Left renal pelvis (tissue), 4 donors: ENCODE measurements at regions not wholly inside any gene's neighbourhood (a gene's known extent, or its start where the extent isn't known, plus 50 kb on each side); places are given as distances from the start of the nearest gene placed in this dataset.

Experiments used
- DNase-seq, 4 donors: peaks; one replicate each; pipeline ENCODE4 v3.0.0-alpha.2; 2013; ENCODE audit warnings: low read depth in 4 of 4, low spot score in 3 of 4

GRCh38 chr12:75583355-75583754, 71.9 kb upstream of the KRR1 start:
- DNase-seq: no peak

GRCh38 chr12:75581515-75581914, 70.1 kb upstream of the KRR1 start:
- no peak for DNase-seq

GRCh38 chr12:75579552-75579951, 68.1 kb upstream of the KRR1 start:
- no peak for DNase-seq

GRCh38 chr12:75578546-75578945, 67.1 kb upstream of the KRR1 start:
- DNase-seq: no peak

- DNase-seq: no peak
These were observed 66.4 kb upstream of the KRR1 start for GRCh38 chr12:75577812-75578211.

- no peak for DNase-seq
These were observed 60.3 kb upstream of the KRR1 start for GRCh38 chr12:75571656-75572205.

- DNase-seq: no peak
These were observed 59.8 kb upstream of the KRR1 start for GRCh38 chr12:75571204-75571603.

- DNase-seq: no peak
These were observed 57.4 kb upstream of the KRR1 start for GRCh38 chr12:75568801-75569200.

GRCh38 chr12:75568393-75568792, 57.0 kb upstream of the KRR1 start:
- no peak for DNase-seq

GRCh38 chr12:75565795-75566194, 54.4 kb upstream of the KRR1 start:
- DNase-seq: no peak

- DNase-seq: no peak
These were observed 53.4 kb upstream of the KRR1 start for GRCh38 chr12:75564852-75565251.

- no peak for DNase-seq
These were observed 53.0 kb upstream of the KRR1 start for GRCh38 chr12:75564398-75564797.

- no peak for DNase-seq
These were observed 51.9 kb upstream of the KRR1 start for GRCh38 chr12:75563351-75563750.

- no peak for DNase-seq
These were observed 50.5 kb upstream of the KRR1 start for GRCh38 chr12:75561921-75562320.
